Neural progenitor cell (in vitro differentiated cells): ENCODE measurements at regions not wholly inside any gene's neighbourhood (a gene's known extent, or its start where the extent isn't known, plus 50 kb on each side); places are given as distances from the start of the nearest gene placed in this dataset.

ENCODE experiments used
- DNase-seq: peaks from one replicate; pipeline ENCODE4 v3.0.0-alpha.2; 2016; ENCODE audit warnings: low spot score
- H2AFZ ChIP-seq: fragments of 200-600 bp; sonication (generic); replicated peaks from 2 replicates; pipeline ENCODE4 v1.6.1; 2016; ENCODE audit warnings: antibody characterized with exemption
- H3F3A ChIP-seq: fragments of 200-600 bp; sonication (generic); 2 replicates; pipeline ENCODE4 v1.6.1; 2016; ENCODE audit warnings: antibody characterized with exemption, low read depth
- H3K27ac ChIP-seq: fragments of 200-600 bp; sonication (generic); 2 replicates; pipeline ENCODE4 v1.5.1; 2016; ENCODE audit warnings: mild to moderate bottlenecking
- H3K27me3 ChIP-seq: fragments of 200-600 bp; sonication (generic); 2 replicates; pipeline ENCODE4 v1.6.1; 2016; ENCODE audit warnings: mild to moderate bottlenecking, moderate library complexity
- H3K36me3 ChIP-seq: fragments of 200-600 bp; sonication (generic); 2 replicates; pipeline ENCODE4 v1.5.1; 2016
- H3K4me1 ChIP-seq: fragments of 200-600 bp; sonication (generic); 2 replicates; pipeline ENCODE4 v1.6.1; 2016; ENCODE audit warnings: mixed run types
- H3K4me2 ChIP-seq: fragments of 200-600 bp; sonication (generic); 2 replicates; pipeline ENCODE4 v1.6.1; 2016
- H3K4me3 ChIP-seq: fragments of 200-600 bp; sonication (generic); 2 replicates; pipeline ENCODE4 v1.5.1; 2016
- H3K79me2 ChIP-seq: fragments of 200-600 bp; sonication (generic); 2 replicates; pipeline ENCODE4 v1.6.1; 2016; ENCODE audit warnings: low read depth
- H3K9ac ChIP-seq: fragments of 200-600 bp; sonication (generic); 2 replicates; pipeline ENCODE4 v1.6.1; 2016
- H3K9me3 ChIP-seq: fragments of 200-600 bp; sonication (generic); 2 replicates; pipeline ENCODE4 v1.5.1; 2016; ENCODE audit warnings: low read depth
- H4K20me1 ChIP-seq: fragments of 200-600 bp; sonication (generic); 2 replicates; pipeline ENCODE4 v1.6.1; 2016; ENCODE audit warnings: low read depth
- H3K27ac Mint-ChIP-seq: 3 replicates; pipeline ENCODE4 v1.8.0; 2021; ENCODE audit warnings: mixed read lengths
- H3K27me3 Mint-ChIP-seq: 2 replicates; pipeline ENCODE4 v1.8.0; 2022; ENCODE audit warnings: low read depth, mild to moderate bottlenecking, inconsistent platforms, moderate library complexity, mixed read lengths; ENCODE audit not compliant: insufficient read depth
- H3K36me3 Mint-ChIP-seq: 3 replicates; pipeline ENCODE4 v1.8.0; 2021; ENCODE audit warnings: mixed read lengths
- H3K4me1 Mint-ChIP-seq: 3 replicates; pipeline ENCODE4 v1.8.0; 2021; ENCODE audit warnings: mixed read lengths
- H3K4me3 Mint-ChIP-seq: 3 replicates; pipeline ENCODE4 v1.8.0; 2021; ENCODE audit warnings: mild to moderate bottlenecking, moderate library complexity, mixed read lengths
- H3K9me3 Mint-ChIP-seq: 3 replicates; pipeline ENCODE4 v1.8.0; 2020; ENCODE audit warnings: mixed read lengths
- EZH2 ChIP-seq: fragments of 200-600 bp; sonication (generic); IDR thresholded peaks from 2 replicates; pipeline ENCODE4 v1.6.1; 2017; ENCODE audit warnings: antibody characterized with exemption, mild to moderate bottlenecking, moderate library complexity
- EZH2phosphoT487 ChIP-seq: fragments of 200-600 bp; sonication (generic); IDR thresholded peaks from 2 replicates; pipeline ENCODE4 v1.6.1; 2017; ENCODE audit warnings: antibody characterized with exemption
- TF ChIP-seq, protein P1 (sequence below): fragments of 200-600 bp; sonication (generic); IDR thresholded peaks from 2 replicates; pipeline ENCODE4 v1.5.1; 2017; ENCODE audit warnings: antibody characterized with exemption, mild to moderate bottlenecking

DNA sequence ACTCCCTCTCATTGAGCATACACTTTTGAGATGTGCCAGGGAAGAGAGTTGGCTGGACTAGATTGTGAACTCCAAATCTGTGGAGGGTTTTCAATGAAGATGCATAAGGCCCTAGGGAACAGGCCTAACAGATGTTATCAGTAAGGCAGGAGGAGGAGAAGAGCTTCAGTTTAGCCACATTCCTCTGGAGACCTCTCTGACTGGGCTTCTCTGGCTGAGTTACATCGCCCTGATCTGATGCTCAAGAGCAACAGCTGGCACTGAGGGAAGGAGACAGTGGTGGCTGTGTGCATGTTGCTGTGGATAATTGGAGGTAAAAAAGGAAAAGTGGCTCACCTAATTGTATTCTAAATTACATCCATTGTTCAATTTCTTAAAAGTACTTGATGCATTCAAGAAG, 206.4 kb upstream of the CFAP20DC start:
- H3K4me2 ChIP-seq = no peak overlapping the region
- no peak for DNase-seq
- peaks cover 1% of the 10 kb centered on the region for H3K27me3 Mint-ChIP-seq
- no peaks in the 10 kb centered on the region for H3K9me3 Mint-ChIP-seq
- H3K79me2 ChIP-seq = no peaks in the 10 kb centered on the region
- H2AFZ ChIP-seq = no peak overlapping the region
- H3K27me3 ChIP-seq = no peaks in the 10 kb centered on the region
- H4K20me1 ChIP-seq = no peaks in the 10 kb centered on the region
- no peak overlapping the region for H3K9ac ChIP-seq
- no peaks in the 10 kb centered on the region for H3K36me3 ChIP-seq
- no peaks in the 10 kb centered on the region for H3K4me1 ChIP-seq
- H3K9me3 ChIP-seq = no peaks in the 10 kb centered on the region
- H3F3A ChIP-seq = no peaks in the 10 kb centered on the region
- no peaks in the 10 kb centered on the region for H3K36me3 Mint-ChIP-seq
- no peak overlapping the region for H3K4me3 Mint-ChIP-seq
- TF ChIP-seq EZH2 = no peak
- TF ChIP-seq, protein P1, sequence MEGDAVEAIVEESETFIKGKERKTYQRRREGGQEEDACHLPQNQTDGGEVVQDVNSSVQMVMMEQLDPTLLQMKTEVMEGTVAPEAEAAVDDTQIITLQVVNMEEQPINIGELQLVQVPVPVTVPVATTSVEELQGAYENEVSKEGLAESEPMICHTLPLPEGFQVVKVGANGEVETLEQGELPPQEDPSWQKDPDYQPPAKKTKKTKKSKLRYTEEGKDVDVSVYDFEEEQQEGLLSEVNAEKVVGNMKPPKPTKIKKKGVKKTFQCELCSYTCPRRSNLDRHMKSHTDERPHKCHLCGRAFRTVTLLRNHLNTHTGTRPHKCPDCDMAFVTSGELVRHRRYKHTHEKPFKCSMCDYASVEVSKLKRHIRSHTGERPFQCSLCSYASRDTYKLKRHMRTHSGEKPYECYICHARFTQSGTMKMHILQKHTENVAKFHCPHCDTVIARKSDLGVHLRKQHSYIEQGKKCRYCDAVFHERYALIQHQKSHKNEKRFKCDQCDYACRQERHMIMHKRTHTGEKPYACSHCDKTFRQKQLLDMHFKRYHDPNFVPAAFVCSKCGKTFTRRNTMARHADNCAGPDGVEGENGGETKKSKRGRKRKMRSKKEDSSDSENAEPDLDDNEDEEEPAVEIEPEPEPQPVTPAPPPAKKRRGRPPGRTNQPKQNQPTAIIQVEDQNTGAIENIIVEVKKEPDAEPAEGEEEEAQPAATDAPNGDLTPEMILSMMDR = no peak
- no peak for TF ChIP-seq EZH2phosphoT487
- H3K27ac Mint-ChIP-seq = no peak overlapping the region
- H3K4me1 Mint-ChIP-seq = no peaks in the 10 kb centered on the region
- no peak overlapping the region for H3K27ac ChIP-seq
- no peak overlapping the region for H3K4me3 ChIP-seq

DNA sequence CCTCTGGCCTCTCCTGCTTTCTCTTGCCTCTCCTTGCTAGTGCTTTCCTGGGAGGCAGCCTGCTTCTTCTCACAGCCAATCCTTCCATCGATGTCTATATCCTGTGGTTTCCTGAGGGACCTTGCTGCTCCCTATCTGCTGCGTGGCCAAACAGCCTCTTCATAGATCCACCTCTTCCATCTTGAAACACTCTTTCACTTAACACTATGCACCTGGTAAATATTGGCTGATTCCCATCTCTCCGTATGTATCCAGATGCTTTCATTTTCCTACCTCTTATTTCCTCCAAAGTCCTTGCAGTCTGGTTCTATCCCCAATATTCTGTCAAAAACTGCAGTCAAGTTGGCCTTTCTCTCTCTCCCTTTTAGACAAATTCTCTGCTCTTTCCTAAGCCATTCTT, 205.2 kb upstream of the CFAP20DC start:
- Mint-ChIP-seq H3K4me1 (peaks cover 2% of the 10 kb centered on the region), H3K4me3 (no peak overlapping the region), H3K27ac (no peak overlapping the region), H3K27me3 (peaks cover 2% of the 10 kb centered on the region), H3K9me3 (no peaks in the 10 kb centered on the region), H3K36me3 (no peaks in the 10 kb centered on the region)
- Histone ChIP-seq H3K9ac (no peak overlapping the region), H3K4me2 (no peak overlapping the region), H3K4me1 (peaks cover under 1% of the 10 kb centered on the region), H3K4me3 (no peak overlapping the region), H3F3A (no peaks in the 10 kb centered on the region), H3K9me3 (no peaks in the 10 kb centered on the region), H3K79me2 (no peaks in the 10 kb centered on the region), H3K36me3 (no peaks in the 10 kb centered on the region), H2AFZ (no peak overlapping the region), H3K27ac (no peak overlapping the region), H3K27me3 (no peaks in the 10 kb centered on the region), H4K20me1 (no peaks in the 10 kb centered on the region)
- DNase-seq = no peak
- TF ChIP-seq EZH2 (no peak), EZH2phosphoT487 (no peak)
- TF ChIP-seq, protein P1 = no peak

DNA sequence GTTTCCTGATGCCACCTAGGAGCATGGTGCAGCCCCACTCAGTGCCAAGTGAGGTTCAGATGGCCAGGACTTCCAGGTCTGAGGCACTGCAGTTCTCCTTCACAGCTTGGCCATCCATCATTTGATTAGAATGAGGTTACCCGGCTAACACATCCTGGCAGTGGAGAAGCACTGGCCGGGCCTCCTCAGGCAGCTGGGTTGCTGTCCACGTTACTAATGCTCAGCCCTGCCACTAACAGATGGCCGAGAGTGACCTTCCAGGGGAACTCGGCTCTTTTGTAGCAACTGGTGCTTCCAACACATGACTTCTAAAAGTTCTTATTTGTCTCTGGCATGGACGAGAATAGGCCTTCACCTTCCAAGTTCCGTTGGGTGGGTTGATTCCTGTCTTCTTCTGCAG, 204.6 kb upstream of the CFAP20DC start:
- Mint-ChIP-seq H3K9me3 (no peaks in the 10 kb centered on the region), H3K36me3 (no peaks in the 10 kb centered on the region), H3K4me1 (peaks cover 6% of the 10 kb centered on the region), H3K27ac (no peak overlapping the region), H3K4me3 (no peak overlapping the region), H3K27me3 (peaks cover 2% of the 10 kb centered on the region)
- Histone ChIP-seq H3K79me2 (no peaks in the 10 kb centered on the region), H3F3A (no peaks in the 10 kb centered on the region), H3K27me3 (no peaks in the 10 kb centered on the region), H3K9me3 (no peaks in the 10 kb centered on the region), H3K4me2 (no peak overlapping the region), H4K20me1 (no peaks in the 10 kb centered on the region), H3K36me3 (no peaks in the 10 kb centered on the region), H3K9ac (no peak overlapping the region), H3K4me3 (no peak overlapping the region), H3K27ac (no peak overlapping the region), H2AFZ (no peak overlapping the region), H3K4me1 (peaks cover 6% of the 10 kb centered on the region)
- no peak for DNase-seq
- TF ChIP-seq EZH2 = no peak
- no peak for TF ChIP-seq EZH2phosphoT487
- TF ChIP-seq, protein P1 = no peak
